ENCODE measurements at regions not wholly inside any gene's neighbourhood (a gene's known extent, or its start where the extent isn't known, plus 50 kb on each side); places are given as distances from the start of the nearest gene placed in this dataset.
"Not testable (repeated sequence)": the region's sequence is repeated elsewhere in the genome, so short reads cannot be mapped to it uniquely, and the experiment has no call there.

GRCh38 chr10:20535897-20536881 is 360.9 kb downstream of the NEBL start:
- H3K36me3 ChIP-seq: no peaks in the 10 kb centered on the region
- H3K9me3 ChIP-seq: no peaks in the 10 kb centered on the region
- DNase-seq (ENCODE audit: low spot score in 2 of 2): no peak
- no peaks in the 10 kb centered on the region for H3K4me1 ChIP-seq
- no peak overlapping the region for H3K4me3 ChIP-seq
- intact Hi-C loops (cut with DNase I): no loop called here
- no peak overlapping the region for H3K27ac ChIP-seq
- no peaks in the 10 kb centered on the region for H3K27me3 ChIP-seq
- no peak for TF ChIP-seq CTCF (IDR thresholded peaks at IDR 0.05)

- H3K4me1 ChIP-seq; intact Hi-C loops (cut with DNase I): not testable (repeated sequence)
These were observed 365.7 kb downstream of the NEBL start for GRCh38 chr10:20531241-20531883.

GRCh38 chr10:20521186-20521585 is 375.9 kb downstream of the NEBL start:
- Histone ChIP-seq H3K27me3 (no peaks in the 10 kb centered on the region), H3K4me1 (no peaks in the 10 kb centered on the region), H3K9me3 (no peaks in the 10 kb centered on the region), H3K4me3 (no peak overlapping the region), H3K27ac (no peak overlapping the region), H3K36me3 (no peaks in the 10 kb centered on the region)
- intact Hi-C loops (cut with DNase I): no loop called here
- TF ChIP-seq CTCF (IDR thresholded peaks at IDR 0.05): no peak
- no peak for DNase-seq (ENCODE audit: low spot score in 2 of 2)

More at GRCh38 chr10:20531241-20531883, 365.7 kb downstream of the NEBL start:
- not testable (repeated sequence) for DNase-seq (ENCODE audit: low spot score in 2 of 2); H3K27ac ChIP-seq; H3K27me3 ChIP-seq; H3K4me3 ChIP-seq; H3K9me3 ChIP-seq; H3K36me3 ChIP-seq

DNA sequence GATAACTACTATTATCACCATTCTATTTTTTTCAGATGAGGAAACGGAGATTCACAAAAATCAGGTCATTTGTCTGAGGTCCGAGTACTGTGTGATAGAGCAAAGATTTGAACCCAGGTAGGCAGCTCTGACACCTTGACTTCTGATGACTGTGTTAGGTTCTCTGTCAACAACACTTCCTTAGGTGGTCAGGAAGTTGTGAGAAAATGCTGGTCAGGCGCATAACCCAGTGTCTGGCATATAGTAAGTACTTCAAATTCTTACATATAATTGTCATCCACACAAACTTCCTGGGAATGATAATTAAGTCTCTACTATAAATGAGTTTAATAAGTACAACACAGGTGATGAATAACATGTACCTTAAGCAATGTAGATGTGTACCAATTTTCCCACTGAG is 381.5 kb downstream of the NEBL start:
- intact Hi-C loops (cut with DNase I): no loop called here
- Histone ChIP-seq H3K36me3 (no peaks in the 10 kb centered on the region), H3K27me3 (no peaks in the 10 kb centered on the region), H3K4me1 (no peaks in the 10 kb centered on the region), H3K9me3 (no peaks in the 10 kb centered on the region), H3K27ac (no peak overlapping the region), H3K4me3 (no peak overlapping the region)
- TF ChIP-seq CTCF (IDR thresholded peaks at IDR 0.05): no peak
- DNase-seq (ENCODE audit: low spot score in 2 of 2): no peak

DNA sequence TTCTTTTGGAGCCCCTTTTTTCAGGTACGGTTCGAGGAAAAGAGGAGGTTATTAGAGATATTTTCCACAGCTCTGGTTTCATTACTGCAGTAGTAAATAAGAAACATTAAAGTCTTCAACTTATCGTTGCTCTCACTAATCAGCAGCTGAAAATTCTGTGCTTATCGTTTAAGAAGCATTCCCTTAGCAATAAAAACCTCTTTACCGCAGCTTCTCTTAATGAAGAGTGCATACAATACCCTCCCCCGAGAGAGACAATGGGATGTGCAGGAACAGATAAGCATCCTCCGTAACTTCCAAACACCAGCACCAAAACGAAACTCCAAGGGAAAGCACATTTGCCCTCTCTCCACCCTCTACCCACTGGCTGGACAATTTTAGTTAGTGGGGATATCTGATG is 384.5 kb downstream of the NEBL start:
- H3K27ac ChIP-seq: no peak overlapping the region
- no peaks in the 10 kb centered on the region for H3K27me3 ChIP-seq
- no peak for TF ChIP-seq CTCF (IDR thresholded peaks at IDR 0.05)
- no peaks in the 10 kb centered on the region for H3K4me1 ChIP-seq
- H3K36me3 ChIP-seq: no peaks in the 10 kb centered on the region
- intact Hi-C loops (cut with DNase I): no loop called here
- no peak overlapping the region for H3K4me3 ChIP-seq
- no peak for DNase-seq (ENCODE audit: low spot score in 2 of 2)
- H3K9me3 ChIP-seq: no peaks in the 10 kb centered on the region

DNA sequence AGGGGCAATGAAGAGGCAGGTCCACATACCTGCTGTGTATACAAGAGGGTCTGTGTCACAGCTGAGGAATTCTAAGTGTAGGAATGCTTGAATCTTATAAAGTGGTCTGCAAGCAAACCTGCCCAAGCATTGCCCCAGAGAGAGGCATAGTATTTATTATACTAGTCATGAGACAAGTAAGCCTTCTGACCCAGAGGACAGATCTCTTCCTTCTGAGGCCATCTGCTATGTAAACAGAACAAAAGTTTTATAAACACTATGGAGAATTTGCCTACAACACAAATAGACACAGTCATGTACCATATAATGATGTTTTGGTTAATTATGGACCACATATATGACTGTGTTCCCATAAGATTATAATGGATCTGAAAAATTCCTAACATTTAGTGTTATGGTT is 388.2 kb downstream of the NEBL start:
- Histone ChIP-seq H3K36me3 (no peaks in the 10 kb centered on the region), H3K27me3 (no peaks in the 10 kb centered on the region), H3K9me3 (no peaks in the 10 kb centered on the region), H3K4me1 (no peaks in the 10 kb centered on the region), H3K27ac (no peak overlapping the region), H3K4me3 (no peak overlapping the region)
- intact Hi-C loops (cut with DNase I): no loop called here
- no peak for TF ChIP-seq CTCF (IDR thresholded peaks at IDR 0.05)
- DNase-seq (ENCODE audit: low spot score in 2 of 2): no peak
